ENCODE measurements at regions not wholly inside any gene's neighbourhood (a gene's known extent, or its start where the extent isn't known, plus 50 kb on each side); places are given as distances from the start of the nearest gene placed in this dataset.

GRCh38 chr6:132977413-132977812, 163.0 kb downstream of the RPS12 start:
- no peak for TF ChIP-seq CTCF (IDR thresholded peaks at IDR 0.05)
- TF ChIP-seq POLR2AphosphoS5 (IDR thresholded peaks at IDR 0.05), result no peak

Measured in prostate gland (tissue), 2 donors.